ENCODE measurements at regions not wholly inside any gene's neighbourhood (a gene's known extent, or its start where the extent isn't known, plus 50 kb on each side); places are given as distances from the start of the nearest gene placed in this dataset.

DNA sequence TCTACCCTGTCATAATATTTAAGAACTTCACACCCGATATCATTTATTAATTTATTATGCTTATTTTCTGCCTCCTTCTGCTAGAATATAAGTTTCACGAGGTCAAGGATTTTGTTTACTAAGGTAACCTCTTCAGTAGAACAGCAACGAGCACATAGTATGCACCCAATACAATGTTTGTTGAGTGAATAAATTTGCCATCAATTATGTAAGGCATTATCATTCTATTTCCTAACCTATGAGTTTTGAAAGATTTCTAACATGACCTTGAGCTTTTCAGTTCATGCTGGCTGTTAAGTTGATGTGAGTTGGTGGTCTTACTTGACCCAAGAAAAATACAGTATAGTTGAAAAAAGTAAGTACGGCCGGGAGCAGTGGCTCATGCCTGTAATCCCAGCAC lies 125.9 kb upstream of the LOC128125822 start:
- ATAC-seq = no peak
- TF ChIP-seq, protein P1, sequence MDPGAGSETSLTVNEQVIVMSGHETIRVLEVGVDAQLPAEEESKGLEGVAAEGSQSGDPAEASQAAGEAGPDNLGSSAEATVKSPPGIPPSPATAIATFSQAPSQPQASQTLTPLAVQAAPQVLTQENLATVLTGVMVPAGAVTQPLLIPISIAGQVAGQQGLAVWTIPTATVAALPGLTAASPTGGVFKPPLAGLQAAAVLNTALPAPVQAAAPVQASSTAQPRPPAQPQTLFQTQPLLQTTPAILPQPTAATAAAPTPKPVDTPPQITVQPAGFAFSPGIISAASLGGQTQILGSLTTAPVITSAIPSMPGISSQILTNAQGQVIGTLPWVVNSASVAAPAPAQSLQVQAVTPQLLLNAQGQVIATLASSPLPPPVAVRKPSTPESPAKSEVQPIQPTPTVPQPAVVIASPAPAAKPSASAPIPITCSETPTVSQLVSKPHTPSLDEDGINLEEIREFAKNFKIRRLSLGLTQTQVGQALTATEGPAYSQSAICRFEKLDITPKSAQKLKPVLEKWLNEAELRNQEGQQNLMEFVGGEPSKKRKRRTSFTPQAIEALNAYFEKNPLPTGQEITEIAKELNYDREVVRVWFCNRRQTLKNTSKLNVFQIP (CRISPR knock-in tag; IDR thresholded peaks at IDR 0.05; ENCODE audit: borderline replicate concordance, low read depth) = no peak
- TF ChIP-seq ZC3H10 (CRISPR knock-in tag; IDR thresholded peaks at IDR 0.05) (no peak), BACH2 (CRISPR knock-in tag; IDR thresholded peaks at IDR 0.05; ENCODE audit: borderline replicate concordance) (no peak), ISL1 (CRISPR knock-in tag; IDR thresholded peaks at IDR 0.05) (no peak), ESRRG (CRISPR knock-in tag; IDR thresholded peaks at IDR 0.05) (no peak), TCF4 (CRISPR knock-in tag; IDR thresholded peaks at IDR 0.05; ENCODE audit: borderline replicate concordance) (no peak), ARNTL (CRISPR knock-in tag; IDR thresholded peaks at IDR 0.05; ENCODE audit: borderline replicate concordance, low read depth) (no peak), PPARA (CRISPR knock-in tag; IDR thresholded peaks at IDR 0.05; ENCODE audit: borderline replicate concordance) (no peak), ZNF8 (CRISPR knock-in tag; IDR thresholded peaks at IDR 0.05) (no peak), ZFP3 (CRISPR knock-in tag; IDR thresholded peaks at IDR 0.05) (no peak)
- TF ChIP-seq, protein P2, sequence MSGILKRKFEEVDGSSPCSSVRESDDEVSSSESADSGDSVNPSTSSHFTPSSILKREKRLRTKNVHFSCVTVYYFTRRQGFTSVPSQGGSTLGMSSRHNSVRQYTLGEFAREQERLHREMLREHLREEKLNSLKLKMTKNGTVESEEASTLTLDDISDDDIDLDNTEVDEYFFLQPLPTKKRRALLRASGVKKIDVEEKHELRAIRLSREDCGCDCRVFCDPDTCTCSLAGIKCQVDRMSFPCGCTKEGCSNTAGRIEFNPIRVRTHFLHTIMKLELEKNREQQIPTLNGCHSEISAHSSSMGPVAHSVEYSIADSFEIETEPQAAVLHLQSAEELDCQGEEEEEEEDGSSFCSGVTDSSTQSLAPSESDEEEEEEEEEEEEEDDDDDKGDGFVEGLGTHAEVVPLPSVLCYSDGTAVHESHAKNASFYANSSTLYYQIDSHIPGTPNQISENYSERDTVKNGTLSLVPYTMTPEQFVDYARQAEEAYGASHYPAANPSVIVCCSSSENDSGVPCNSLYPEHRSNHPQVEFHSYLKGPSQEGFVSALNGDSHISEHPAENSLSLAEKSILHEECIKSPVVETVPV (CRISPR knock-in tag; IDR thresholded peaks at IDR 0.05) = no peak

DNA sequence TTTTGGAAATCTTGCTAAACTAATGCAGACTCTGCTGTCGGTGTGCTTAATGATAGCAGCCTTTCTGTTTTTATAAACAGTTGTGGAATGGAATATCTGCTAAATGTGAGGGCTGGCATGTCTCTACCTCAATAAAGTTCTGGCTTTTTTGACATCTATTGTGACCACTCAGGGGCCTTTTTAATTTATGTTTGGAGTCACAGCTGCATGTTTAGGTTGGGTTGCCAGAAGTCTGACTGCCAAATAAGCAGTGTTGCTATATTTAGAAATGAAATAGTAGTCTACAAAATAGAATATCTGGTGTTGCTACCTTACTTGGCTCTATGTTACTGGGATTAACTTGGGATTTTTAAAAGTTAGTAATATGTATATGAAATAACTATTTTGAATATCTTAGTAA lies 125.1 kb upstream of the LOC128125822 start:
- no peak for TF ChIP-seq TOX (CRISPR knock-in tag; IDR thresholded peaks at IDR 0.05; ENCODE audit: borderline replicate concordance)
- TF ChIP-seq BACH2 (CRISPR knock-in tag; IDR thresholded peaks at IDR 0.05; ENCODE audit: borderline replicate concordance) = no peak
- no peak for TF ChIP-seq SNAI2 (CRISPR knock-in tag; IDR thresholded peaks at IDR 0.05)
- TF ChIP-seq ZFP3 (CRISPR knock-in tag; IDR thresholded peaks at IDR 0.05) = no peak
- no peak for TF ChIP-seq ZC3H10 (CRISPR knock-in tag; IDR thresholded peaks at IDR 0.05)
- TF ChIP-seq OSR1 (CRISPR knock-in tag; IDR thresholded peaks at IDR 0.05) = no peak
- TF ChIP-seq CSDC2 (CRISPR knock-in tag; IDR thresholded peaks at IDR 0.05) = no peak
- TF ChIP-seq, protein P3, sequence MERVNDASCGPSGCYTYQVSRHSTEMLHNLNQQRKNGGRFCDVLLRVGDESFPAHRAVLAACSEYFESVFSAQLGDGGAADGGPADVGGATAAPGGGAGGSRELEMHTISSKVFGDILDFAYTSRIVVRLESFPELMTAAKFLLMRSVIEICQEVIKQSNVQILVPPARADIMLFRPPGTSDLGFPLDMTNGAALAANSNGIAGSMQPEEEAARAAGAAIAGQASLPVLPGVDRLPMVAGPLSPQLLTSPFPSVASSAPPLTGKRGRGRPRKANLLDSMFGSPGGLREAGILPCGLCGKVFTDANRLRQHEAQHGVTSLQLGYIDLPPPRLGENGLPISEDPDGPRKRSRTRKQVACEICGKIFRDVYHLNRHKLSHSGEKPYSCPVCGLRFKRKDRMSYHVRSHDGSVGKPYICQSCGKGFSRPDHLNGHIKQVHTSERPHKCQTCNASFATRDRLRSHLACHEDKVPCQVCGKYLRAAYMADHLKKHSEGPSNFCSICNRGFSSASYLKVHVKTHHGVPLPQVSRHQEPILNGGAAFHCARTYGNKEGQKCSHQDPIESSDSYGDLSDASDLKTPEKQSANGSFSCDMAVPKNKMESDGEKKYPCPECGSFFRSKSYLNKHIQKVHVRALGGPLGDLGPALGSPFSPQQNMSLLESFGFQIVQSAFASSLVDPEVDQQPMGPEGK (CRISPR knock-in tag; IDR thresholded peaks at IDR 0.05; ENCODE audit: borderline replicate concordance) = no peak
- TF ChIP-seq RARB (CRISPR knock-in tag; IDR thresholded peaks at IDR 0.05) = no peak
- no peak for TF ChIP-seq ZFP30 (CRISPR knock-in tag; IDR thresholded peaks at IDR 0.05)
- TF ChIP-seq, protein P4, sequence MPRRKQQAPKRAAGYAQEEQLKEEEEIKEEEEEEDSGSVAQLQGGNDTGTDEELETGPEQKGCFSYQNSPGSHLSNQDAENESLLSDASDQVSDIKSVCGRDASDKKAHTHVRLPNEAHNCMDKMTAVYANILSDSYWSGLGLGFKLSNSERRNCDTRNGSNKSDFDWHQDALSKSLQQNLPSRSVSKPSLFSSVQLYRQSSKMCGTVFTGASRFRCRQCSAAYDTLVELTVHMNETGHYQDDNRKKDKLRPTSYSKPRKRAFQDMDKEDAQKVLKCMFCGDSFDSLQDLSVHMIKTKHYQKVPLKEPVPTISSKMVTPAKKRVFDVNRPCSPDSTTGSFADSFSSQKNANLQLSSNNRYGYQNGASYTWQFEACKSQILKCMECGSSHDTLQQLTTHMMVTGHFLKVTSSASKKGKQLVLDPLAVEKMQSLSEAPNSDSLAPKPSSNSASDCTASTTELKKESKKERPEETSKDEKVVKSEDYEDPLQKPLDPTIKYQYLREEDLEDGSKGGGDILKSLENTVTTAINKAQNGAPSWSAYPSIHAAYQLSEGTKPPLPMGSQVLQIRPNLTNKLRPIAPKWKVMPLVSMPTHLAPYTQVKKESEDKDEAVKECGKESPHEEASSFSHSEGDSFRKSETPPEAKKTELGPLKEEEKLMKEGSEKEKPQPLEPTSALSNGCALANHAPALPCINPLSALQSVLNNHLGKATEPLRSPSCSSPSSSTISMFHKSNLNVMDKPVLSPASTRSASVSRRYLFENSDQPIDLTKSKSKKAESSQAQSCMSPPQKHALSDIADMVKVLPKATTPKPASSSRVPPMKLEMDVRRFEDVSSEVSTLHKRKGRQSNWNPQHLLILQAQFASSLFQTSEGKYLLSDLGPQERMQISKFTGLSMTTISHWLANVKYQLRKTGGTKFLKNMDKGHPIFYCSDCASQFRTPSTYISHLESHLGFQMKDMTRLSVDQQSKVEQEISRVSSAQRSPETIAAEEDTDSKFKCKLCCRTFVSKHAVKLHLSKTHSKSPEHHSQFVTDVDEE (CRISPR knock-in tag; IDR thresholded peaks at IDR 0.05) = no peak
- no peak for TF ChIP-seq ZNF8 (CRISPR knock-in tag; IDR thresholded peaks at IDR 0.05)
- TF ChIP-seq PPARA (CRISPR knock-in tag; IDR thresholded peaks at IDR 0.05; ENCODE audit: borderline replicate concordance) = no peak
- TF ChIP-seq, protein P1 (CRISPR knock-in tag; IDR thresholded peaks at IDR 0.05; ENCODE audit: borderline replicate concordance, low read depth) = no peak
- TF ChIP-seq TCF4 (CRISPR knock-in tag; IDR thresholded peaks at IDR 0.05; ENCODE audit: borderline replicate concordance) = no peak
- no peak for TF ChIP-seq ZNF70 (CRISPR knock-in tag; IDR thresholded peaks at IDR 0.05)
- no peak for TF ChIP-seq ESRRG (CRISPR knock-in tag; IDR thresholded peaks at IDR 0.05)
- no peak for ATAC-seq

DNA sequence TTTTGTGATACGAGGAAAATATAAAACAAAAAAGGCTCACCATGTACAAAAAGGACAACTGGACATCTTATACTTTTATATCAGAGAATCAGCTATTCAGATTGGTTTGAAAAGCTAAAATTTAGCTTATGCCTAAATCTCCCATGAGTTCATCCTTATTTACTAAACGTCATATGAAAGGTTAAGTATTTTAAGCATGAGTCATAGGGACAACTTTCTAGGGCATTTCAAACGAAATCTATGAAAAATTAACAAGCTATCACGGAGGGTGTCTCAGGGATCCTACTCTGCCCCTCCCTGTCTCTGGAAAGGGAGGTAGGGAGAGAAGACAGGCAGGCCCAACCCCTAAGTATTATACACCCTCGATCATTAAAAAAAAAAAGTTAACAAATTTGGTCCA lies 124.1 kb upstream of the LOC128125822 start:
- ATAC-seq = no peak
- TF ChIP-seq SNAI2 (CRISPR knock-in tag; IDR thresholded peaks at IDR 0.05) (no peak), ZNF70 (CRISPR knock-in tag; IDR thresholded peaks at IDR 0.05) (no peak), CSDC2 (CRISPR knock-in tag; IDR thresholded peaks at IDR 0.05) (no peak), ZFP30 (CRISPR knock-in tag; IDR thresholded peaks at IDR 0.05) (no peak), GLIS3 (CRISPR knock-in tag; IDR thresholded peaks at IDR 0.05) (no peak)
- TF ChIP-seq, protein P5, sequence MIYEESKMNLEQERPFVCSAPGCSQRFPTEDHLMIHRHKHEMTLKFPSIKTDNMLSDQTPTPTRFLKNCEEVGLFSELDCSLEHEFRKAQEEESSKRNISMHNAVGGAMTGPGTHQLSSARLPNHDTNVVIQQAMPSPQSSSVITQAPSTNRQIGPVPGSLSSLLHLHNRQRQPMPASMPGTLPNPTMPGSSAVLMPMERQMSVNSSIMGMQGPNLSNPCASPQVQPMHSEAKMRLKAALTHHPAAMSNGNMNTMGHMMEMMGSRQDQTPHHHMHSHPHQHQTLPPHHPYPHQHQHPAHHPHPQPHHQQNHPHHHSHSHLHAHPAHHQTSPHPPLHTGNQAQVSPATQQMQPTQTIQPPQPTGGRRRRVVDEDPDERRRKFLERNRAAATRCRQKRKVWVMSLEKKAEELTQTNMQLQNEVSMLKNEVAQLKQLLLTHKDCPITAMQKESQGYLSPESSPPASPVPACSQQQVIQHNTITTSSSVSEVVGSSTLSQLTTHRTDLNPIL (CRISPR knock-in tag; IDR thresholded peaks at IDR 0.05; ENCODE audit: low read depth) = no peak
